Activated CD4-positive, alpha-beta T cell treated with anti-CD3 and anti-CD28 coated beads for 4 hours (primary cell): ENCODE measurements at regions not wholly inside any gene's neighbourhood (a gene's known extent, or its start where the extent isn't known, plus 50 kb on each side); places are given as distances from the start of the nearest gene placed in this dataset.

Experiments used
- DNase-seq, 2 donors: peaks; one replicate each; pipeline ENCODE4 v3.0.0-alpha.2; 2020

DNA sequence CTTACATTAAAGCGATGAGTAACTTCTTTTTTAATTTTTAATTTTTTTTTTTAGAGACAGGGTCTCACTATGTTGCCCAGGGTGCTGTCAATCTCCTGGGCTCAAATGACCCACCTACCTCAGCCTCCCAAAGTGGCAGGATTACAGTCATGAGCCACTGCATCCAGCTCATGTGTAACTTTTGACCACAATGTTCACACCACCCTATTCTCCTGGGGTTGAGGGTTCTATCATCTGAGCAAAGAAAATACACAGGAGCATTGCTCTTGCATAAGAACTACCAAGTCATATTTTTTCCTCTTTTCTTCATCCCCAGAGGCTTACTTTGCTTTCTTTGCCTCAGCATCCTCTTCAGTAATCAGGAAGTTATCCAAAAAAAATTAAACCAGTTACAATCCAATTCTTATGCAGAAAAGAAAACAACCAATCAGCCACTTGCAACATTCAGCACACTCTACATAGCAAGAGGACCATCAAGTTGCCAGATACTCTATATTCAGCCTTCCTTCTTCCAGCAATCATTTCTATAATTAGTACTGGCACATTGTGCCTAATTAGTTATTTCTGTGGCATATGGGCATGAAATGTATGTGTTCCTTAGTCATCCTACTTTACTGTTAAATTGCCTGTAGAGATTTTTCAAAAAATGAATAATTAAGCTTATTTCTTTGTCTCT is 345.6 kb downstream of the AKAIN1 start:
- DNase-seq, result no peak

DNA sequence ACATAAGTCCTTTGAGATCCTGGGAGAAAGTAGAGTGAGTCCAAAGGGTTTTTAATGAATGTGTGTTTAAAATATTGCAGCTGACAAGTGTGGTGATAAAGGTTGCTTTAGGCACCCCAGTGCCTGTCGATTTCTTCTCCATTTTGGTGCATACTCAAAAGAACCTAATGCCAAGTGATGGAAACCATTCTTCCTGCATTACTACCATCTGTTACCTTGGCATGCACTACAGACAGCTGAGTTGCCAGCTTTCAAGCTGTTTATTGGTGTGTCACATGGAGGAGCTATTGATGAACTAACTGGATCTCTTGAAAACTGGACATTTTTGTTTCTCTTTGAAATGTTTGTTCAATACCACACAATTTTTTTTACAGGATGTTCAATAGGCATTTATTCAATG is 350.0 kb downstream of the AKAIN1 start:
- no peak for DNase-seq

GRCh38 chr18:4844320-4844719 is 352.7 kb downstream of the AKAIN1 start:
- no peak for DNase-seq

GRCh38 chr18:4843771-4844170 is 353.3 kb downstream of the AKAIN1 start:
- DNase-seq, result no peak

DNA sequence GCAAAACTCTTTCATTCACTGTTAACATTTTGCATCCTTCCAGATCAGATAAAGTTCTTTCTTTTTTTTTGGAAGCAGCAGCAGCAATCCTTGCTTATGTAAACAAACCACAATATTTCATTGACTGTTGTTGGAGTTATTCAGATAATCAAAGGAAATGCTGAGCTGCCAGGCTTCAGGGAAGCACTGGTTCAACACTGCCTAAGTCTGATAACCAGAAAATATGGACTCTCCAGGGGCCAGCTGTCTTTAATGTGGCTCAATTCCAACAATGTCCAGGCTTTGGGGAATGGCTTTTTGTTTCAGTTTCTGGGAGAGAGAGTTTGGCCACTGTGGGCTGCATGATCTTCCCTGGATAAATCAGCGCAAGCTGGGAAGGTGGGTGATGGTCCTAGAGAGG is 354.3 kb downstream of the AKAIN1 start:
- DNase-seq, result no peak

- no peak for DNase-seq
Observed at GRCh38 chr18:4842287-4842686, 354.8 kb downstream of the AKAIN1 start.

GRCh38 chr18:4839639-4840038 is 357.4 kb downstream of the AKAIN1 start:
- DNase-seq, result no peak

DNA sequence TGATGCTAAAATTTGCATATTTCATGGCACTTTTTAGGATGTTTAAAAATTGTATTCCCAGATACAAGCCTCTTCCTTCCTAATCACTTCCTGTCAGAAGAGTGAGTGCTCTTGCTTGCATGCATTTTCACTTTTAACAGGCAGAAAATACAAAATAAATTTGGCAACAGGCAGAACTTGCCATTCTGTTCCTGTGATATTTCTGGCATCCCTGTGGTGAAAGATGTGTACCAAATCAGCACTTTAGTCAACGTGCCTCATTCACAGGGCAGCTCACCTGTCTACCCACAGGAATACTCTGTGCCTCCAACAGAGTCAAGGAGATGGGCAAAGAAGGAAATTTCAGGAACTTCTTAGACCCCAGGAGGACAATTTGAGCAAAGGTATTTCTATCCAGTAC is 360.9 kb downstream of the AKAIN1 start:
- no peak for DNase-seq

- DNase-seq, result no peak
Observed at GRCh38 chr18:4831791-4832375, 365.2 kb downstream of the AKAIN1 start.

- DNase-seq, result no peak
Observed at GRCh38 chr18:4831127-4831526, 365.9 kb downstream of the AKAIN1 start.

DNA sequence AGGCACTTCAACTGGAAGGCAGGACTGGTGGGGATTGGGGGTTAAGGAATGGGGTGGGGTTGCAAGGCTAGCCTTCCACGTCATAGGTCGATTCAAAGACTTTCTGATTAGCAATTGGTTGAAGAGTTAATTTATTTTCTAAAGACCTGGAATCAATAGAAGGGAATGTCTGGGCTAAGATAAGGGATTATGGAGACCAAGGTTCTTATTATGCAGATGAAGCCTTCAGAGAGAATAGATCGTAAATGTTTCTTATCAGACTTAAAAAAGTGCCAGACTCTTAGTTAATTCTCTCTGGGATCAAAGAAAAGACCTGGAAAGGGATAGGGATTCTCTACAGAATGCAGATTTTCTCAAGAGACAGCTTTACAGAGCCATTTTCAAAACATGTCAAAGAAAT is 368.0 kb upstream of the DLGAP1 start:
- no peak for DNase-seq

- DNase-seq, result no peak
Observed at GRCh38 chr18:4821801-4822200, 366.7 kb upstream of the DLGAP1 start.

DNA sequence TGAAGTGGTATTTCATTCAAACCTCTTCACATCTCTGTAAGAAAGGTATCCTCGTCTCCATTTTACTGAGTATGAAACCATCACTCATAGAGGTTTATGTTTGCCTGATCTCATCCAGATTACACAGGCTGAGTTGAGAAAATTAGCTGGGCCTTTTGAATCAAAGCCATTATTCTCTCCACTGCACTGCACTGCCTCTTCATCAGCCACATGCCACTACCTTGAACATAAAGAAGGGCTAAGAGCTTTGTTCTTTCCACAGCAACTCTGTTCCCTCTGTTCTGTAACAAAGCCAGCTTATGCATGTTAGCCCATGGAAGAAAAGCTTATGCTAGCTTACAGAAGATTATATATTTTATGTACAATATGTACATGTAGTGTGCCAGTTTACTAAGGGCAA is 362.6 kb upstream of the DLGAP1 start:
- DNase-seq, result no peak

DNA sequence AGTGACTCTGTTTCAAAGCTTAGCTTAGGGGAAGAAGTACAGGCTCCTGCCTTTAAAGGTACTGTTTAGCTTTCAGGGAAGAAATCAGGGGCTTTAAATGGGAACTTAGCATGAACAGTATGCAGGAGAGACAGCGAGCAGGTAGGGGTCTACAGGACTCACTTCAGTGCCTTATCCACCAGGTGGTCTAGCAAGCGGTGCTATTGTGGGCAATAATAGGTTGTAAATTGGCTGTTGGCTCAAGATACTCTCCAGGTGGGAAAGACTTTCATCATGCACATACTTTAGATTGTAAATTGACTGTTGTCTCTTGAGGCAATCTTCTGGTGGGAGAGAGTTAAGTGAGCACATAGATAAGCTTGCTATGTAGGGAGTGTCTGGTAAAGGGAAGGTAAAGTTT is 358.6 kb upstream of the DLGAP1 start:
- no peak for DNase-seq

DNA sequence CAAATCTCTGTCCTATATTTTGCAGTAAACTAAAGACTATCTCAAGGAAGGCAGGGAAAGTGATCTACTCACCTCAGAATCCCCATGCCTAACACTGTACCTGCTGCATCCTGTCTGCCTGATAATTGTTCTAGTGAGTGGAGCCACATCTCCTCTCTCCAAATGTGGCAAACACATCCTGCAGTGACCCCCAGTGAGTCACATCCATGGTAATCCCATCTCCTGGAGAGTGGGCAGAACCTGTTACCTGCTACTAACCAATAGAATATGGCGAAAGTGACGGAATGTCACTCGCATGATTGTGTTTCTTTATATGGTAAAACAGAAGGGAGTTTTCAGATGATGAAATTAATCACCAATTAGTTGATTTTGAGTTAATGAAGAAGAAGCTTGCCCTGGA is 353.8 kb upstream of the DLGAP1 start:
- no peak for DNase-seq

- DNase-seq, result no peak
Observed at GRCh38 chr18:4807604-4808293, 352.6 kb upstream of the DLGAP1 start.

DNA sequence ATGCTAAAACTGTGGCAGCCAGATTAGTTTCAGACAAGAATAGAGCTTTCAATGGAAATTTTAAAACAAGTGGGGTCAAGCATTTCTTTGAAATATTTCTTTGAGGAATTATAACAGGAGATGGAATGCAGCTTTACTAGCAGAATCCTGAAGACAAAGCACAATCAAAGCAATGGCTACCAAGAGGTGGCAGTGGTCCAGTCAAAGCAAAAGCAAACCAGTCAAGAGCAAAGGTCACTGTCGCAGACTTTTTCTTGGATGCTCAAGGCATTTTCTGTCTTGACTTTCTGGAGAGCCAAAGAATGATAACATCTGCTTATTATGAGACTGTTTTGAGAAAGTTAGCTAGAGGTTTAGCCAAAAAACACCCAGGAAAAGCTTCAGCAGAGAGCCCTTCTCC is 351.2 kb upstream of the DLGAP1 start:
- no peak for DNase-seq

- DNase-seq, result no peak
Observed at GRCh38 chr18:4802296-4802695, 347.2 kb upstream of the DLGAP1 start.

DNA sequence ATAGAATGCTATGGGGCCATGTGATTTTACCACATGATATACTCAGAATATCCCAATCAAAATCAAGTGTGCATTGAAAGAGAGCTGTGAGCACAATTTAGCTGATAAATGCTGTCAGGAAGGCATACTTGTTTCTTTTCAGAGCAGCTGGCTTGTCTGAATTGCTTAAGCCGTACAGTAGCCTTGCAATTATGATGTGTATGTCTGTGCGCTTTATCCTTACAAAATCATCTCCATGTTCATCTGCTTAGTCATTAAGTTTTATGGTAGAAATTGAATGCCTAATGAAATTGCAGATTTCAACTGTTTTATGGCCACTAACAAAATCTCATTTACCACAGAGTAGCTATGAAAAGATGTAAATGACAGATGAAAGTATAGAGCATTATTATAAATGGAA is 346.0 kb upstream of the DLGAP1 start:
- no peak for DNase-seq

DNA sequence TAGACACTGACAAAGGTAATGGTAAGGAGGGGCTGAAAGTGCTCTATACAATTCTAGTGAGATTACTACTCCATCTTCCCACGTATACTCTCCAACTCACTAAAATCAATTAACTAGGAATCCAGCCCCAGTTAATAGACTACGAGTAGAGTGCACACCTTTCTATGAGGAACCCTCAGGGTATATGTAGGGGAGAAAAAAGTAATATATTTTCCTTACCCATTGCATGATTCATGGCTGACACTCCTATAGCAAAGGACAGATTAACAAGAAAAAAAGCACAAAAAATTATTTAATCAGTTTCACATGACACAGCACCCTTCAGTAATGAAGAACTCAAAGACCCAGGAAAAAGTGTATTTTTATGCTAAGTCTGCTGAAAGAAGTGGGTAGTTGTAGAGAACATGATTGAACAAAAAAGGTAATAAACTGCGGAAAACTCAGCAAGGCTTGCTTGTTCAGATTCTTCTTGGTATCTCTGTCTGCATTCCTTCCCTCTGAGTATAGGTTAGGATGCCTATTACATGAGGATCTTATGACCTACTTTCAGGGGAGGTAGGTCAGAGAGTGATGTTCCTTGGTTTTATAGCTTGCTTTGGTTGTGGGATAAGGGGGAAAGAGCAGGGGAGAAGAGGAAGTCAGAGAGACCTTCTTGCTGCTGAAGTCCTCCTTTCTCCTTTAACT is 342.0 kb upstream of the DLGAP1 start:
- DNase-seq, result no peak

- DNase-seq, result no peak
Observed at GRCh38 chr18:4789506-4789905, 334.4 kb upstream of the DLGAP1 start.

GRCh38 chr18:4781873-4782272 is 326.8 kb upstream of the DLGAP1 start:
- no peak for DNase-seq

DNA sequence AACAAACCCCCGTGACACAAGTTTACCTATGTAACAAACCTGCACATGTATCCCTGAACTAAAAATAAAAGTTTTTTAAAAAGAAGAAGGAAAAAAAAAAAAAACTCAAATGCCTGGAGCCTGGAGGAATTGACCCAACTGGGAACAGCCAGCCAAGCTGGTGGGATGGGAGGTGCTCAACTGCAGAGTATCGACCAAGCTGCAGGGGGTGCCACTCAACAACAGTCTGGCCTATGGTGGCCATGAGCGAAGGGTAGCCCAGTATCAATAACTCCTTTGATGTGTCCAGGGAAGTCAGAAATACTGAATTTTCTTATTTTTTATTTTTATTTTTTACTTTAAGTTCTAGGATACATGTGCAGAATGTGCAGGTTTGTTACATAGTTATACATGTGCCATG is 310.3 kb upstream of the DLGAP1 start:
- DNase-seq, result no peak

- DNase-seq, result no peak
Observed at GRCh38 chr18:4762330-4762729, 307.2 kb upstream of the DLGAP1 start.
